HG02678 (cell line): ENCODE measurements at regions not wholly inside any gene's neighbourhood (a gene's known extent, or its start where the extent isn't known, plus 50 kb on each side); places are given as distances from the start of the nearest gene placed in this dataset.
"Not testable (repeated sequence)": the region's sequence is repeated elsewhere in the genome, so short reads cannot be mapped to it uniquely, and the experiment has no call there.

Experiments
- ATAC-seq: cut with Tn5 transposase; IDR thresholded peaks from one replicate; pipeline ENCODE4 v1.9.1; 2021; ENCODE audit warnings: mild to moderate bottlenecking, moderate library complexity; ENCODE audit not compliant: unreplicated experiment

DNA sequence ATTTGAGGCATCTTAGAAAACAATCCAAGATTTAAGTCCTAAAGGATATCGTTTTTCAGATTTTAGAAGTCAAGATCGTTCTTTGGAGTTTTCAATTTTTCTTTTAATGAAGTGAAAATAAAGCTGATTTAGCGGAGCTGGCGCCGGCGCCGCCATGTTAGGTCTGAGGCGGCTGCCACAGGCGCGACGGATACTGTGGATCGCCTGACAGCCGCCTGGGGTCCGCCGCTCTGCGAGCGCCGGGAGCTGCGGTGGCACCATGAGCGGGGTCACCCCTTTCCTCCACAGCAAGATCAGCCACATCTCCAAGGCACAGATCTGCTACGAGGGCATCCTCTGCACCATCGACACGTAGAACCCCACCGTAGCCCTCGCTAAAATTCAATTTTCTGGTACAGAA lies 247.2 kb downstream of the GJA1 start:
- no peak for ATAC-seq

DNA sequence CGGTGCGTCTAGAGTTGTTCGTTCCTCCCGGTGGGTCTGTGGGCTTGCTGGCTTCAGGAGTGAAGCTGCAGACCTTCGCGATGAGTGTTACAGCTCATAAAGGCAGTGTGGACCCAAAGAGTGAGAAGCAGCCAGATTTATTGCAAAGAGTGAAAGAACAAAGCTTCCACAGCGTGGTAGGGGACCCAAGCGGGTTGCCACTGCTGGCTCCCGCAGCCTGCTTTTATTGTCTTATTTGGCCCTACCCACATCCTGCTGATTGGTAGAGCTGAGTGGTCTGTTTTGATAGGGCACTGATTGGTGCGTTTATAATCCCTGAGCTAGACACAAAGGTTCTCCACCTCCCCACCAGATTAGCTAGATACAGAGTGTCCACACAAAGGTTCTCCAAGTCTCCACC lies 250.4 kb downstream of the GJA1 start:
- ATAC-seq: not testable (repeated sequence)

DNA sequence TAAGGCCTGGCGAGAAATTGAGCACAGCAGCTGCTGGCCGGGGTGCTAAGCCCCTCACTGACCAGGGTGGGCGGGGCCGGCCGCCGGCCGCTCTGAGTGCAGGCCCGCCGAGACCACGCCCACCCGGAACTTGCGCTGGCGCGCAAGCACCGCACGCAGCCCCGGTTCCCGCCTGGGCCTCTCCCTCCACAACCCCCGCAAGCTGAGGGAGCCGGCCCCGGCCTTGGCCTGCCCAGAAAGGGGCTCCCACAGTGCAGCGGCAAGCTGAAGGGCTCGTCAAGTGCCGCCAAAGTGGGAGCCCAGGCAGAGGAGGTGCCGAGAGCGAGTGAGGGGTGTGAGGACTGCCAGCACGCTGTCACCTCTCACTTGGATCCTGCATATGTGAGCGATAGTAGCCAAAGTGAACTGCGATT lies 251.2 kb downstream of the GJA1 start:
- no peak for ATAC-seq

DNA sequence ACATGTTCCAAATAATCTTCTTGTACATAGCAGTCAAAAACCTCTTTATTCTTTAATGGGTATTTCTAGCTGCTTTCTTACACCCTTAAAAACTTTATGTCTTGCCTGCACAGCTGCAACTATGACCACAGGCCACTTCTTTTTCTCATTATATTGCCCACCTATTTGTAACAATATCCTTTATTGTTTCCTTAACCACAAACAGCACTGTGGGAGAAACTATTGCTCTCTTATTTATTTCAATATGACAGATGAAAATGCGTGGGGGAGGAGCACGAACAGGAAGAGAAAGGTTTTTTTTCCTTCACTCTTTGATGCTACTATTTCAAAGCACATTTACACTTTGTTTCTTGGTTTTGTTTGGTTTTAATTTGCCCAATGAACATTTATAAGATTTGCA lies 253.5 kb downstream of the GJA1 start:
- no peak for ATAC-seq

DNA sequence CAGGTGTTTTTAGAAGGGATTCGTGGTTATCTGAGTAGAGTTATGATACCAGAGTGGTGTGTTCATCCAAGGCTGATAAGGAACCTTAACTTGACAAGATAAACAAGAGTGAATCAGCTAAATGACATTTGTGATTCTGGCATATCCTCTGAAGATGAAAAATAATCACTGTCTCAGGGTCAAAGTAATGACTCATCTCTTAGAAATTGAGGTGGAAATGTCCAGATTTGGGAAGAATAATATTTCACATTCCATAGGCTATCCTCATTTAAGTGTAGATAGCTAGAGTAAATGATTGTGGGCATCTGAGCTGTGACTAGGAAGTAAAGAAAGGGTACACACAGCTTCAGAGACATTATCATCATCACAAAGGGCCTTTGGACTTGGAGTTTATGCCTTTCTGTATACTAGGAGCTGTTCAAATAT lies 255.7 kb downstream of the GJA1 start:
- ATAC-seq: no peak

DNA sequence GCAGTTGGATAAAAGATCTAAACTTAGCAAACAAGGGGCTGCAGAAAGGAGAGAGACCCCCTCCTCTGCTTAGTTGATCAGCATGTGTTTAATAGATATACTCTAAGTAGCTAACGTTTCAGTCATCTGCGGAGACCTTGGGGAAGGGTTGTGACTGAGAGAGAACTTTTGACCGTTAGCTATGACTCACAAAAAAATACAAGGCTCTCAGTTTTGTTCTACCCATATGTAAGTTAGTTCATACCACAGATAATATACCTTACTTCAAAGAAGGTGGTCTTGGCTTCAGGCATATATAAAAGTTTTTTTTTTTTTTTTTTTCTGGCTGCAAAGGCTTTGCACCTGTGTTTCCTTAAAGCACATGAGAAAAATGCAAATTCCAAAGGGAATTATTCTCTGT lies 258.9 kb downstream of the GJA1 start:
- ATAC-seq: no peak

DNA sequence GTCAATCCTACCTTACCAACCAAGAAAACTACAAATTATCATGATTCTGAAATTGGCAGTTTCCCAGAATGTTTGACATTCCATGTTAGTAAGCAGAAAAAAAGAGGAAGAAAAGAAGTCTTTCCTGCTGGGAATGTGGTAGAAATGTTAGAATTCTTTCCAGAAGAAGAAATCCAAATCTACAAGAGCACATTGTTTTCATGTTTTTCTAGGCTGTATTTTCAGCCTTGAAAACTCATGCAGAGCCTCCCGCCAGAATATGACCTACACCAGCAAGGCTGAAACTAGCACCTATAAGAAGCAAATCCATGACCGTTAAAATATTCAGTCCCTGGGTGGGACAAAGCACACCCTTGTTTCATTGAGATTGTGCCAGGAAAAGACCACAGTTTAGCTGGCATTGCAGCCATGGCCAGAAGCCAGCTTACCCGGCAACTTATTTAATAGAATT lies 259.4 kb downstream of the GJA1 start:
- ATAC-seq: no peak

DNA sequence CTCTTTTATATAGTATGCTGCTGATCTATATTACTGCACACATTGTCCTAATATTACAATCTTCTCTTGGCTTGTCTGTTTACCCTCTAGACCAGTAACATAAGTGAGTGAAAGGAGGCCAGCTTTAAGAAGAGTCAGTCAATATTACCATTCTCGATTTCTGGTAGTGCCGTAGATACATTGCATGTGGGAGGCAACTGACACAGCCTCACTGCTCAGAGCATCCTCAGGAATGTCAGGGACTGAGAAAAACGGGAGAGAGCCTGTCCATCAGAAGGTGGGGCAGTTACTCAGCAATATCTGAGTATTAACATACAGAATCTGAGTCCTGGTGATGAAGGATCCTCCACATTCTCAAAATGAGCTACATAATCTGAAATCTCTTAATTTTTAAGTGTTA lies 259.9 kb downstream of the GJA1 start:
- ATAC-seq: no peak

DNA sequence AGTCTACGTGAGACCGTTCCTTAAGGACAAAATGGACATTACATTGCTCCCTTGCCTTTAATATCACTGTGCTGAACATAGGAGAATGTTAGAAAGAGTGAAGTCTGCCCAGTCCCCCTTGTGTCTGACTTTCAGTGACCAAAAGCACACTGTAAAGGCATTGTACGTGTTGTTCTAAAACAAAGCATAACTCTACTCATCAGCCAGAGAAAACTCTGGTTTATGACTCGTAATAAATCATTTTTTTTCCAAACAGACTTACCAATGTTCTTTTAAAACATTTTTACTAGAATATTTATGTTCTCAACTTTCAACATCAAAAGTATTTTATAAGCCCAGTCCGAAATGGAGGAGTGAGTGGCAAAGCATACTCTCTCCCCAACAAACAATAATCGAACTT lies 262.5 kb downstream of the GJA1 start:
- no peak for ATAC-seq

DNA sequence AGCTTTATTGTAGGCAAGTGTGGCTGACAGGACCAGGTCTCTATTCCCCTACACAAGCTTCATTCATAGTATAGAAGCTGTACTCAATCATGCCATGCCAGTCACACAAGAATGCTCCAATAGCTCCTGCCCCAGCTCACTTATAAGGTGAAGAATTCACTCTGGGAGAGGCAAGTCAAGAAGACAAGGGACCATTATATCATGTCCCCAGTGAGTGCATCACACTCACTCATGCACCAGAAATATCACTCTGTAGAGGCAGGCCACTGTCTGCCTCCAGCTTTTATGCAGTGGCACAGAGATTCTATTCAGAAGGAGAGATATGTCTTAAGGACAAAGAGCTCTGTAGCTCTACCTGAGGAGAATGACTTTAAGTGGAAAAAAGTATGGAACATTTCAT lies 263.2 kb downstream of the GJA1 start:
- ATAC-seq: no peak

DNA sequence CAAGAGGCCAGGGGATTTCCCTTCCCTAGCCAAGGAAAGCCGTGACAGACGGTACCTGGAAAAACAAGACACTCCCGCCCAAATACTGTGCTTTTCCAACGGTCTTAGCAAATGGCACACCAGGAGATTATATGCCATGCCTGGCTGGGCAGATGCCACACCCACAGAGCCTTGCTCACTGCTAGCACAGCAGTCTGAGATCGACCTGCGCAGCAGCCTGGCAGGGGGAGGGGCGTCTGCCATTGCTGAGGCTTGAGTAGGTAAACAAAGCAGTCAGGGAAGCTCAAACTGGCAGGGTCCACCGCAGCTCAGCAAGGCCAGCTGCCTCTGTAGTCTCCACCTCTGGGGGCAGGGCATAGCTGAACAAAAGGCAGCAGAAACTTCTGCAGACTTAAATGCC lies 267.7 kb downstream of the GJA1 start:
- not testable (repeated sequence) for ATAC-seq

DNA sequence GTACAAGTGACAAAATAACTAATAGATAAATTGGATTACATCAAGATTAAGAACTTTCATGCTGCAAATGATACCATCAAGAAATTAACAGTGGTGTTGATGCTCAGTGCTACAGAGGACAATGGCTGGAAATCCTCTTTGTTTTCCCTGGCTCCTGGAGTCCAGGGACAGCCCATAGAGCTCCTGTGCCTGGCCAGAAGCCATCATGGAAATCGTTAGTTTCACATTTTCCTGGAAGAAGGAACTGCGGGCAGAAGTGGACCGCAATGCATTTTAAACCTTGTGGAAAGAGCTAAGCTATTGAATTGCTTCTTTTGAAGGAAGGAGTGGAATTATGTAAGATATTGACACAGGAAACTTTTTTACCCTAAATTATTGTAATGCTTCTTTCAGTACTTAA lies 276.0 kb downstream of the GJA1 start:
- ATAC-seq: no peak

DNA sequence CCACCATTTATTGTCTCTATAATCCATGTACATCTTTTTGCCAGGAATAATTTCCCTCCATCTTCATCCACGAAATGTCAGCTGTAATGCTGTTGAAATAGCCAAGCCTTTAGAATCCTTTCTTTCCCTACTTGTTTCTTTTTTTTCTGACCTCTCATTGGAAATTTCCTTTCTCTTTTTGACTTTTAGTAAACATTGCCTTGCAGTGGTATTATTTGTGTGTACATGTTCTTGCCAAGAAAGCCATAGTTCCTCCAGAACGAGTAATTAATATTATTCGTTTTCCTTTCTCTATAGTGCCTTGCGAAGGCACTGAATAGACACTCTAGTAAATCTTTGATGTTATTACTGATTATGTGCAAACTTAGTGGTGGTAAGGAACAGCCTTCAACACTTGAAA lies 282.2 kb downstream of the GJA1 start:
- no peak for ATAC-seq

DNA sequence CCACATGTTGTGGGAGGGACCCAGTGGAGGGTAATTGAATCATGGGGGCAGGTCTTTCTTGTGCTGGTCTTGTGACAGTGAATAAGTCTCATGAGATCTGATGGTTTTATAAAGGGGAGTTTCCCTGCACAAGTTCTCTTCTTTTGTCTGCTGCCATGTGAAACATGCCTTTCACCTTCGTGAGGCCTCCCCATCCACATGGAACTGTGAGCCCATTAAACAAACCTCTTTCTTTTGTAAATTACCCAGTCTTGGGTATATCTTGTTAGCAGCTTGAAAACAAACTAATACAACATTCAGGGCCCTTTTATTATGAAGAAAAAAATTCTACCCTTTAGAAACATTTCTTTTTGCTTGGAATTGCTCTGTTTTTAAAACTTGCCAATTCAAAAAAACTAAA lies 285.4 kb downstream of the GJA1 start:
- ATAC-seq: not testable (repeated sequence)

DNA sequence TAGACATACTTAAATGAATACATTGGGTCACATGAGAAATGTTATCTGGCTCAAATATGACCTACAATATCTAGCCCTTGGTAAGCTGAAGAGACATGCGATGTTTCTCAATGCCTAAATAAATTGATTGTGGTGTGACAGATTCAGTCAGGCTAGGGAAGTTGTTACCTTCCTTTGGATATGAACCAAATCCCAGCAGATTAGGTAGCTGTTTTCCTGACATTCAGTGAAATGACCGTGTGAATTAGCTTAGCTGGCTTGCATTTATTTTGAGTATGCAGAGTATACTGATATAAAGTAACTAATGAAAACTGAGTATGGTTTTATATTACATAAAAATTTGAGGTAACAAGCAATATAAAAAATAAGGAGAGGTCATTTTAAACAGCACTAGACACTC lies 288.2 kb downstream of the GJA1 start:
- ATAC-seq: no peak

DNA sequence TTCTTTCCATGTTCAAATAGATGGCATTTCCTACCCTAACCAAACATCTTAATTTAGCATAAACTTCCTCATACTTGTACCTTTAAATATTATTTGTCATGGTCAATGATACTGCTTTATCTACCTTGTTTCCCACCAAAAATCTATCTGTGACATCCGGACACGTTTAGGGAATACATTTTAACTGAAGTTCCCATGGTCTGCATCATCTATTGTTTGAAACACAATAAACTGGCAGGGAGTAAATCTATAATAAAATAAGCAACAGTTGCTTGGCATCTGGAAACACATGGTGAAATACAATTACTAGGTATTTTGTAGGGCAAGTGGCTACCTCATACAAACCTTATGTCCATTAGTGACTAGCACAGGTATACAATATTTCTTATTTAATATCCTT lies 289.1 kb downstream of the GJA1 start:
- no peak for ATAC-seq

DNA sequence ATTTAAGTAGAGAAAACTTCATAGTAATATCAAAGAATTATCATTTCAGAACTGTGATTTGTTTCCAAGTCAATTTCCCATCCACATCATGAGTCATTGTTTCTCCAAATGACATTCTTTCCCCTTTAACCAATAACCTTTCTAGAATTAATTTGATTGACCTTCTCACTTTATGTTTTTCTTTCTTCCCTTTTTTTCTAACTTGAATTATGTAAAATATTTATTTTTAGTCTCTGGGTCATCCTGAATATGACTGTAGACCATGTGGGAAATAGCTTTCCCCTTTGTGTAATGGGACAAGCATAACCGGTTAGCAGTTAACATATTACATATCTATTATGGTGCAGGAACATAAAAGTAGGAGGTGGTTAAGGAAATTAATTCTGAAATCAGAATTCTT lies 291.1 kb downstream of the GJA1 start:
- no peak for ATAC-seq

DNA sequence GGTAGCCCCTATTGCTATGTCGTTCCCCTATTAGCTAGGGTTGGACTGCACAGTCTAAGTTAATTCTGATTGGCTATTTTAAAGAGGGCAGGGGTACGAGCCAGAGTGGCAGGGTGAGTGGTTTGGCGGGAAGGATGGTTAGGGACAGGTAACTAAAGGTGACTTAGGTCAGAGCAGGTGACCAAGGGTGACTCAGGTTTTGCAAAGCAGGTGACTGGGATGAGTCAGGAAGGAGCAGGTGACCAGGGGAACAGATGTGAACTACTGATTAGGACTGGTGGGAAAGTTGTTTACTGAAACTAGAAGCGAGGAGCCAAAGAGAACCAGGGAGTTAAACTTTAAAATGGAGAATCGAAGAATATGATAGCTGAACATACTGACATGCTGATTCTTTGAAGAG lies 295.2 kb downstream of the GJA1 start:
- ATAC-seq: no peak

DNA sequence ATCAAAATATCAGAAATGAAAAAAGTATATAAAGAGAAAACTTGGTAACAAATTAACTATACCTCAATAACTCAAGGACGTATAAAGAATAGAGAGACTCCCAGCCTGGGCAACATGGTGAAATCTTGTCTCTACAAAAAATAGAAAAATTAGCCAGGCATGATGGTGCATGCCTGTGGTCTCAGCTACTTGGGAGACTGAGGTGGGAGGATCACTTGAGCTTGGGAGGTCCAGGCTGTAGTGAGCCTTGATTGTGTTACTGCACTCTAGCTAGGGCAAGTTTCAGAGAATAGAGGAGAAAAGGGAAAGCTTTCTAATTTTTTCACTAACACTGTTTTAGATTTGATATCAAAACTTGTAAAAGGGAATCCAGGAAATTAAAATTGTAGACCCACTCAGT lies 295.9 kb downstream of the GJA1 start:
- ATAC-seq: no peak

DNA sequence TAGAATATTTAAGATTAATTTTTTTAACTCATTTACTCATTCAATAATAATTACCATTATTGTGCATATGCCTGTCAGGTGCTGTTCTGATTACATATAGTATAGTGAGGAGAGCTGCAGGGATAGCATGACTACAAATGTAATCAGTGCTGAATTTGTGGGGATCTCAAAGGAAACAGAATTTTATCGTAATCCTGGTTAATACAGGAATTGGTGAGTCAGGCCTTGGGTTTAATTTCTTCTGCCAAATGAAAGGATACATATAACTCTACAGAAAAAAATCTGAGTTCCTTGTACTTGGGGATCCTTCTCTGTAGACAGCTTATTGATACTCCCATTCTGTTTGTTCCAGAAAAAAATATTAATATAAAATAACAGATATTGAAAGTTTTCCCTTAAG lies 297.2 kb downstream of the GJA1 start:
- no peak for ATAC-seq

DNA sequence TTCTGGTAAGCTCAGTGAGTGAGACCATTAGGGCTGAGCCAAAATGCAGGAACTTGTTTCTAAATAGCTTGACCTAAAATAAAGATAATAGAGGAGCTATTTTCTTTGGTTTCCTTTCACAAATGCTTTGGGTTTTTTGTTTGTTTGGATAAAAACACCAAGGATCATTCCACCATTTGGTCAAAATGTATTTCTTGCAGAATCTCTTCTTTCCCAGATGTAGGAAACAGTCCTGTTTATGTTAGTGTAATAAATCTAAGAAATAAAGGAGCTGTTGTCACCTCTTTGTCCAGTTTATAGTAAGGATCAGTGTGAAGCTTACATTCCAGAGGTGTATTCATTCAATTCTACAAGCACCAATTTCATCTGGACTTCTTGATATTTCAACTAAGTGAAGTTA lies 297.8 kb downstream of the GJA1 start:
- no peak for ATAC-seq

DNA sequence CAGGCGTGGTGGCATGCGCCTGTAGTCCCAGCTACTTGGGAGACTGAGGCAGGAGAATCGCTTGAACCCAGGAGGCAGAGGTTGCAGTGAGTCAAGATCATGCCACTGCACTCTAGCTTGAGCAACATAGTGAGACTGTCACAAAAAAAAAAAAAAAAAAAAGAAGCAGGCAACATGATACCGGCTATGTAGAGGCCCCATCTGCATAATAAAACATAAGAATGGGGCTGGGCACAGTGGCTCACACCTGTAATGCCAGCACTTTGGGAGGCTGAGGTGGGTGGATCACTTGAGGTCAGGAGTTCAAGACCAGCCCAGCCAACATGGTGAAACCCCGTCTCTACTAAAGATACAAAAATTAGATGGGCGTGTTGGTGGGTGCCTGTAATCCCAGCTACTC lies 304.7 kb downstream of the GJA1 start:
- ATAC-seq: not testable (repeated sequence)

DNA sequence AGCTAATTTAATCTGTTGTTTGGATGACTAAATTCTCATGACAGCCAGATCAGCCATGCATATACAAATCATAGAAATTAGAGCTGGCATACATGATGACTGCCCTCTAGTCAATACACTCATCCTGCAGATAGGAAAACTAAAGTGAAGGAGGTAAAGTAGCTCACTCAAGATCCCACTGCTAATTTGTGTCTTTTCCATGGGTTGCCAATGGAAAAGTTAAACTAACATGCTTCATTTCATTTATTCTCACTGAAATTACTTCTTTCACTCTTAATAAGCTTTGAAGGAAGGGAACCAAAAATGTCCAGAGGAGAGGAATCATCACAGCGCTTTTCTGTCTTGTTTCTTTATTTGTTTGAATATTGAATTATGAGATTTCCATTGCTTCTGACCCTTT lies 308.2 kb downstream of the GJA1 start:
- no peak for ATAC-seq

DNA sequence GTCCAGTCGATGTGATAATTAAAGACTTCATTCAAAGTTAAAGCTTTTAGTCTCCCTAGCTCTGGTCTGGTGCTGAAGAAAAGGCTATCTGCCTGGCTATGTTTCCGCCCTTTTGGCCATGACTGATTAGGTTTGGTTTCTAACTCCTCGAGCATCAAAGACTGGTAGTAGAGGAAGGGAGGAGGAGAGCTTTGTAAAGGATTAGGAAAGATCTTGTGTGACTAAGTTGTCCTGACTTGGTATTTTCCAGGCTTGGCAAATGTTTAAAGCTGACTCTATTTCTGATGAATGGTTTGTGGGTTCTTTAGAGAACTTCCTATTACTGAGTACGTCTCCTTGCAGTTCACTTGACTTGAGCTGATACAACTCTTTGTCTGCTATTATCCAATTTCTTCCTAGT lies 312.9 kb downstream of the GJA1 start:
- ATAC-seq: no peak
